GM19455 (cell line): ENCODE measurements at regions not wholly inside any gene's neighbourhood (a gene's known extent, or its start where the extent isn't known, plus 50 kb on each side); places are given as distances from the start of the nearest gene placed in this dataset.
"Not testable (repeated sequence)": the region's sequence is repeated elsewhere in the genome, so short reads cannot be mapped to it uniquely, and the experiment has no call there.

Experiments
- ATAC-seq: cut with Tn5 transposase; IDR thresholded peaks from one replicate; pipeline ENCODE4 v1.9.1; 2021; ENCODE audit not compliant: unreplicated experiment

DNA sequence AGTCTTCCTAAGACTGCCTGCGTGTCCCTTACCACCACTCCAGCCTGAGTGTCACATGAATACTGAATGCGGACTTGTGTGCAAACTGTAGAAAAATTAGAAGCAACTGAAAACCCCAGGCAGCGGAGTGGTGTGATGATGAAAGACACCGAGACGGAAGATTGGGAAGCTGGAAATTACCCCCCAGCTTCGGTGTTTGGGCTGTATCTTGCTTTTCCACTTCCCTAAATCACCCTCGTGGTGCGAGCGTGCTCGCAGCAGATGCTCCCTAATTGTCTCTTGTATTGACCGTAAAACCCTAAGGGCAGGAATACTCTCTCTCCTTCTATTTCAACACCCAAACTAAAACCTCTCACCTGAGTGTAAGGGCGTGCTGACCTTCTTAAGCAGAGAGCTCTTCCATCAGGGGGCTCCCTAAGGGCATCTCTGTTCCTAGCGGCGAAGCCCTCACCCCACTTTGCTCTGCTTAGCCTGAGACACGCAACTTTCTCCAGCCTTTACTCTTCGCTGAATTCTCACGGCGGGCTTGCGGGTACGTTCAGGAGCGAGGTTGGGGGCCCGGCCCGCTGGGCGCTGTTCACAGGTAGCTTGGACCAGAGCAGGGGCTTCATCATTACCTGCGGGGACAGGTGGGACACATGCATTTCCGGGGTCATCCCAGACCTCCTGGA is 62.4 kb downstream of the CRYBB2 start:
- no peak for ATAC-seq

DNA sequence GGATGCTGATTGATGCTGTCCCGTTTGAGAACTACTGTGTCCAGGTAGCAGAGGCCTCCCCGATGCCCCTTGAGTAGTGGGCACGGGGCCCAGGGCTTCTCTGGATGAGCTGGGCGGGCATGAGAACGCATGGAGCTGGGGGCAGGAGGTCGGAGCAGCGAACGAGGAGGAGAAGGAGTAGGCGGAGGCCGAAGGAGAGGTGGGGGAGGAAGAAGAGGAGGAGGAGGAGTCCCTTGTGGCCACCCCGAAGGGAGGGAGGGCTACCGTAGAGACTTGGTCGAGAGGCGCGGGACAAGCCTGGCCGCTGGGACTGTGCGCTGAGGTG is 62.9 kb downstream of the CRYBB2 start:
- no peak for ATAC-seq

DNA sequence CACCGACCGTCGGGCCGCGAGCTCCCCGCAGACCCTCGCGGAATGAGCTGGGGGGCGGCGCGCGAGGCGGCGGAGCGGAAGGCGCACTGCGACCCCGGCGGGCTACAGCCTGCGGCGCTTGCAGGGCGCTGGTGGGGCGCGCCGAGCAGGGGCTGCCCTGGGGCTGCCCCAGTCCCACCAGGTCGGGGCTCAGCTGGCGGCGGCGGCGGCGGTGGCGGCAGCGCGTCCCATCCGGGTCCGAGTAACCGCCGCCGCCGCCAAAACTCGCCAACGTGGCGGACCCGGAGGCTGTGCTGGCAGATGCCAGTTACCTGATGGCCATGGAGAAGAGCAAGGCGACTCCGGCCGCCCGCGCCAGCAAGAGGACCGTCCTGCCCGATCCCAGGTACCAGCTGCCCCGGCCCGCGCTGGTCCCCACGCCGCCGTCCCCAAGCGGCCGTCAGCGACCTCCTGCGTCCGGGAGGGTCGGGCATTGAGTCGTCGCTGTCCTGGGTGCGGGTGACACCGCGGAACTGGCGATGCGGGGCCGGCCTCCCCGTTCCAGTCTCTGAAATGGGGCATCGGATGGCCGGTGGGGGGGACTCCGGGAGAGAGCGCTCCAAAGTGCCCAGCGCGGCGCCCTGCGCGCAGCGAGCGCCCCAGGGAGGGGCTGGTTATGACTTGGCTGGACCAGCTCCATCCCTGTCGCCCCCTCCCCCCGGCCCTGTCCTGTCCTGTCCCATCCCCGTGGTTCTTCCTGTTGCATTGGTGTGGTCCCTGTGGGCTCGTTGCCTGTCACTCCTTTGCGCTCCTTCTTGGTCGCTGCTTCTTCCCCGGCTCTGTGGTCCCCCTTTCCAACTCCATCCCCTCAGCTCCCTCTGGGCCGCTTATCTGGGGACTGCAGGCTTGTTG is 63.5 kb downstream of the CRYBB2 start:
- no peak for ATAC-seq

GRCh38 chr22:25288481-25288880 is 69.0 kb downstream of the CRYBB2 start:
- ATAC-seq, result not testable (repeated sequence)

- not testable (repeated sequence) for ATAC-seq
These were observed 82.5 kb downstream of the CRYBB2 start for GRCh38 chr22:25301912-25302311.

DNA sequence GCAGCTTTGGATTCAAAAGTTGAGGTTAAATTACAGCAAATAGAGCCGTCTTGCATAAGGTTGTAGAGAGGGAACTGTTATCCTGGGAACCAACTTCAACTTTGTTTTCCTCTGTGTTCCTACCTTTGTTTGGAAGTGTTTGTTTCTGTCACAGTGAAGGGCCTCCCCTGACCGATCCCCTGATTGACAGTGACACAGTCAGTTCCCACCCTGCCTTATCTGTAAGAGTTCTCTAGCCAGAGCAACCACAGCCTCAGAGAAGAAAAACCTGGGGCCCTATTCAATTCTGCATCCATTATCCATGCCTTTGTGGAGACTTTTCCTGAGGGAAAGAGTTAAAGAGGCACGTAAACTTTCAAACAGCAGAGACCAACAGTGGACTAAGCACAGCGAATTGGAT is 90.1 kb downstream of the CRYBB2 start:
- ATAC-seq, result not testable (repeated sequence)

DNA sequence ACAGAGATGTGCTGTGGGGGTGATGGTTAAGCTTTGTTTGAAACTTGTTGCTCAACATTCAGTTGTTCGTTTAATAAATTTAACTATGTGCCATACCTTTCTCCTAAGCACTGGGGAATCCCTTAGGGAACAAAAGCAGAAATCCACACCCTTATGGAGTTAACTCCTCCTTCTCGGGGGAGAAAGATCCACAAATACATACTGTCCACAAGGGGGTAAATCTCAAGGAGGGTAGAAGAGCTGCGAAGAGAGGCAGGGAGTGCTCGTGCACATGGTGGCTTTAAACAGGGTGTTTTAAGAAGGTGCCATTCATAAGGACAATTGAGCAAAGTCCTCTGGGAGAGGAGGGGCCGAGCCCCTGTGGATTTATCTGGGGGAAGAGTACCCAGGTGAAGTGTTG is 92.5 kb downstream of the CRYBB2 start:
- ATAC-seq, result not testable (repeated sequence)

DNA sequence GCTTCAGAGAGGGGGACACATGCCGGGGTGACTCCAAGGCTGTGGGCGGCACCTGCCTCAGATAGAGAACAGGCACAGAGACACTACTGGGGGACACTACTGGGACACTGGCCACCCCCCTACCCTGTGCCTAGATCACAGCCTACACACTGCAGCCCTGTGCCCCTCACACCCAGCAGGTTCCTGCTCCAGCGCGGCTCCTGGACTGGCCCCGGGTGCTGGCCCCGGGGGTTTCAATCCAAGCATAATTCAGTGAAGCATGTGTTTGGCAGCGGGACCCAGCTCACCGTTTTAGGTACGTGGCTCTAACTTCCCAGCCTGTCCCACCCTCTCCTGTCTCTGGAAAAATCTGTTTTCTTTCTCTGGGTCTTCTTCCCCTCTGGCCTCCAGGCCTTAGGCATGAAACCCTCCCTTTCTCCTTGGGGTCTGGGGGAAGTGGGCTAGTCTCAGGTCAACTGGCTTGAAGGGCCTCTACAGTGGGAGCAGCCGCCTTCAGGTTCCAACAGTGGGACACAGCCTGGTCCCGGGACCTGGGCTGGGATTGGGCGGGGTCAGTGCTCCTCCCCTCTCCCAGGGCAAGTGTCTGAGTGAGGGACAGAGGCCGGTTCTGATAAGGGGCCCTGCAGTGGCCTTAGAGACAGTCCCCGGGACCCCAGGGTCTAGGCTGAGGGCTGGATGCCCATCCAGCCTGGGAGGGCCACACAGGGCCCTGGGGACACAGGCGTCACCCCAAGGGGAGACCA is 98.8 kb downstream of the CRYBB2 start:
- ATAC-seq, result no peak

GRCh38 chr22:25327018-25327755 is 107.7 kb downstream of the CRYBB2 start:
- ATAC-seq, result no peak

DNA sequence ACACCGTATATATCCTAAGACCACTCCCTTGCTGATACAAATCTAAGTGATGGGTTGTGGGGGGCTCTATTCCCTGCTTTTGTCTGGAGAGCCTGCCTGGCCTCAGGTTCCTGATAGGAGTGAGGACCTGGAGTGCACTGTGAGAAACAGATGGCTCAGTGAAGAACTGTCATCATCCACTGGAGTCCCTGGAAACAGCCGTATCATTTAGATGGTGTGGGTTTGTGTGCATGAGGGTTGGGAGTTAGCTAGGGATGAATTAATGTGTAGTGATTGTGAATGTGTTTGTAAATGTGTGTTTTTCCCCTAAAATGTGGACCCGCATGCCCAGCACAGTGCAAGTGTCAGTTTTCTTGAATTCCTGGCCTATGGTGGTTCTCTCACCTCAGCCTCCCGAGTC is 111.6 kb downstream of the CRYBB2 start:
- ATAC-seq, result no peak

DNA sequence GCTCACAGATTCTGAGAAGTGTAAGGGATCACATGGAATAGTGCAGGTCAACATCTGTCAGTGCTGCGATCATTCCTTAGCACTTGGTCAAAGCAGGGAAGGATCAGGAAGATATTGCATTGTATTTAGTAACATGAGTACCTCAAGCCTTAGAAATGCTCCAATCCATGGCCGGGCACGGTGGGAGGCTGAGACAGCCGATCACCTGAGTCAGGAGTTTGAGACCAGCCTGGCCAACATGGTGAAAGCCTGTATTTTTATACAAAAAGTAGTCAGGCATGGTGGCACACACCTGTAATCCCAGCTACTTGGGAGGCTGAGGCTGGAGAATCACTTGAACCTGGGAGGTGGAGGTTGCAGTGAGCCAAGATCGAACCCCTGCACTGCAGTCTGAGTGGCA is 112.5 kb downstream of the CRYBB2 start:
- not testable (repeated sequence) for ATAC-seq

DNA sequence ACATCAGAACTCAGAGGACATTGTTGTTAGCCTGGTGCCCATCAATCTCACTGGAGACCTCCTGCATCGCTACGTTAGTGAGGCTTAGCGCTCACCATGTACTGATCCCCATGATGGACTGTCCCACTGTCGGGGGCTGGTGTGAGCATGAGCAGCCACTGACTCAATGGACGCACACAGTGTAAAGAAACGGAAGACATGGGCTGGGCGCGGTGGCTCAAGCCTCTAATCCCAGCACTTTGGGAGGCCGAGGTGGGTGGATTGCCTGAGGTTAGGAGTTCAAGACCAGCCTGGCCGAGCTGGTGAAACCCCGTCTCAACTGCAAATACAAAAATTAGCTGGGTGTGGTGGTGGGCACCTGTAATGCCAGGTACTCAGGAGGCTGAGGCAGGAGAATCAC is 112.9 kb downstream of the CRYBB2 start:
- no peak for ATAC-seq

GRCh38 chr22:25334162-25334490 is 114.7 kb downstream of the CRYBB2 start:
- no peak for ATAC-seq

GRCh38 chr22:25334631-25335030 is 115.2 kb downstream of the CRYBB2 start:
- ATAC-seq, result not testable (repeated sequence)

DNA sequence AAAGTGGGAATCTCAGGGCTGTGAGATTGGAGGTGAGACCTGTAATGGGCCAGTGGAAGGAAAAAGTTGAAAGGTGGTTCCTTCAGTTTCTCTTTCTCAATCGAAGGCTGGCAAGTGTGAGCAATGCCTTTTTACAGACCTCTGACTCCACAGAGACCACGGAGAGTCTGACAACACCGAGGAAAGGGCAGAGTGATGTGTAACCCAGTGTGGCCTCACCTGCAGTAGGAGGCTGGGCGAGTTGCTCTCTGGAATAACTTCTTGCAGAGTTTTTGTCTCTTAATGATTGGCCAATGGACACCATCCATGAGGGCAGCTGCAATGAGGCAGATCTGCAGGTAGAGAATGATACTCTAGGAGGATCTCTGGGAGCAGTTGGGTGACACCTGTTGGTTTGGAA is 115.8 kb downstream of the CRYBB2 start:
- not testable (repeated sequence) for ATAC-seq

DNA sequence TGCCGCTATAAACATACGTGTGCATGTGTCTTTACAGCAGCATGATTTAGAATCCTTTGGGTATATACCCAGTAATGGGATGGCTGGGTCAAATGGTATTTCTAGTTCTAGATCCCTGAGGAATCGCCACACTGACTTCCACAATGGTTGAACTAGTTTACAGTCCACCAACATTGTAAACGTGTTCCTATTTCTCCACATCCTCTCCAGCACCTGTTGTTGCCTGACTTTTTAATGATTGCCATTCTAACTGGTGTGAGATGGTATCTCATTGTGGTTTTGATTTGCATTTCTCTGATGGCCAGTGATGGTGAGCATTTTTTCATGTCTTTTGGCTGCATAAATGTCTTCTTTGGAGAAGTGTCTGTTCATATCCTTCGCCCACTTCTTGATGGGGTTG is 121.1 kb downstream of the CRYBB2 start:
- not testable (repeated sequence) for ATAC-seq

GRCh38 chr22:25344366-25344765 is 124.9 kb downstream of the CRYBB2 start:
- ATAC-seq, result not testable (repeated sequence)

DNA sequence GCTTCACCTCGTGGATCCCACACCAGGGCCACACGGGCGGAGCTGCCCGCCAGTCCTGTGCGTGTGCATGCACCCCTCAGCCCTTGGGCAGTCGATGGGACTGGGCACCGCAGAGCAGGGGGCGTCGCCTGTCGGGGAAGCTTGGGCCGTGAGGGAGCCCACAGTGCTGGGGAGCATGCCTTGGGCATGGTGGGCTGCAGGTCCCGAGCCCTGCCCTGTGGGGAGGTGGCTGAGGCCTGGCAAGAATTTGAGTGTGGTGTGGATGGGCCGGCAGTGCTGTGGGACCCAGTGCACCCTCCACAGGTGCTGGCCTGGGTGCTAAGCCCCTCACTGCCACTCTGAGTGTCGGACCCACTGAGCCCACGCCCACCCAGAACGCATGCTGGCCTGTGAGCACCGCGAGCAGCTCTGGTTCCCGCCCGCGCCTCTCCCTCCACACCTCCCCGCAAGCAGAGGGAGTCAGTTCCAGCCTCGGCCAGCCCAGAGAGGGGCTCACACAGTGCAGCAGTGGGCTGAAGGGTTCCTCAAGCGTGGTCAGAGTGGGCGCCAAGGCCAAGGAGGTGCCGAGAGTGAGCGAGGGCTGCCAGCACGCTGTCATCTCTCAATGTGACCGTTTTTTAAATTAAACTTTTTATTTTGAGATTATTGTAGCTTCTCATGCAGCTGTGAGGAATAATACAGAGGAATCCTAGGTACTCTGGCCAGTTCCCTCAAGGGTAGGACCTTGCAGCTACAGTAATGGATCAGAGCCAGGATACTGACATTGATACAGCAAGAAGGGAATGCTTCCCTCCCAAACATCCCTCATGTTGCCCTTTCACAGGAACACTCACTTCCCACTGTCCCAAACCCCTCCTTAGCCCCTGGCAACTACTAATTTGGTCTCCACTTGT is 127.7 kb downstream of the CRYBB2 start:
- ATAC-seq, result no peak

GRCh38 chr22:25347752-25348102 is 128.3 kb downstream of the CRYBB2 start:
- ATAC-seq, result no peak

DNA sequence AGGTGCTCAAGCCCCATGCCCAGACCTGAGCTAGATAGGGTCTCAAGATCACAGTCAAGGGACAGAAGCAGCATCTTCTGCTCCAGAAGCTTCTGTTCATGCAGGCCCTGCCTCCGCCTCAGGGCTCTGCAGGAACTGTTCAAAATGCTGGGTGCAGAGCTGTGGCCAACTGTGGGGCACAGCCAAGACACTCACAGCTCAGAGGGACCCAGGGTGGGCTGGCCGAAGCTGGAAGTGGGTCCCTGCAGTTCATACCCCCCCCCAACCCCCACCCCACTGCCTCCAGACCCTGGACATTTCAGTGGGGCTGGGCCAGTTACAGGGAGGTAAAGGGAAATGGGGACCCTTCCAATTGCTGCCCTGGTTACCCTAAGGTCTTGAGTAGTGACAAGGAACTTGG is 129.0 kb downstream of the CRYBB2 start:
- no peak for ATAC-seq
